GM12864 (cell line): ENCODE measurements at regions not wholly inside any gene's neighbourhood (a gene's known extent, or its start where the extent isn't known, plus 50 kb on each side); places are given as distances from the start of the nearest gene placed in this dataset.

ENCODE experiments used
- DNase-seq: peaks from one replicate; pipeline ENCODE4 v3.0.0-alpha.2; 2011; ENCODE audit warnings: low read depth
- H3K4me3 ChIP-seq: 2 replicates; pipeline ENCODE4 v1.5.1; 2011; ENCODE audit warnings: mild to moderate bottlenecking, low read depth, low read length, control low read depth
- CTCF ChIP-seq: IDR thresholded peaks from 2 replicates; pipeline ENCODE4 v1.5.1; 2011; ENCODE audit warnings: low read depth, mild to moderate bottlenecking, moderate library complexity, low read length, control low read depth, inconsistent platforms; ENCODE audit errors: missing control alignments

DNA sequence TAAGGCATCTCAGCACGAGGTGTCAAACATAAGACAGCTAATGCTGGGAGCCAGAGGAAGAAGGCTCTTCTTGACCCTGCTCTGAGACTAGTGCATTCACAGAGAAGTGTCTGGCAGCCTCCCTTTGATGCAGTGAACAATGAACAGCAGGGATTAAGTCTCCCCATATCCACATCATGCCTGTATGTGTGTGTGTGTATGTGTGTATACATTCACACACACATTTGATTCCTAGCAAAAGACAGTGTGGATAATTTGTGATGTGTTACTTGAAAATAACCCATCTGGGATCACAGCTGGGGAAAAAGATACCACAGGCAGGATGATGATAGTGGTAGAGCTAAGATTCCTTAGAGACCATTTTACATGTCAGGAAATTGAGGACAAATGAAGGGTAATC, 485.9 kb upstream of the GOT2 start:
- TF ChIP-seq CTCF, result no peak
- DNase-seq, result no peak
- H3K4me3 ChIP-seq, result no peak overlapping the region

DNA sequence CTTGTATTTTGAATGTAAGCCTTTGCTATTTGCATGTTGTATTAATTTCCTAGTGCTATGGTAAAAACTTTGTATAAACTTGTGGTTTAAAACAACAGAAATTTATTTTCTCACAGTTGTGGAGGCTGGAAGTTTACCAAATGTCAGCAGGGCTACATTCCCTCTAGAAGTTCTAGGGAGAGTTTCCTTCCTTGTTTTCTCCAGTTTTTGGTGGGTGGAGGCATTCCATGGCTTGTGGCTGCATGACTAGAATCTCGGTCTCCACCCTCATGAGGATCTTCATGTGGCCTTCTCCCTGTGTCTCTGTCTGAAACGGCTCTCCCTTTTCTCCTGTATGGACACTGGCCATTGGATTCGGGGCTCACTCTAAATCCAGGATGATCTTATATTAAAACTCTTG, 482.2 kb upstream of the GOT2 start:
- H3K4me3 ChIP-seq, result no peak overlapping the region
- TF ChIP-seq CTCF, result no peak
- DNase-seq, result no peak

DNA sequence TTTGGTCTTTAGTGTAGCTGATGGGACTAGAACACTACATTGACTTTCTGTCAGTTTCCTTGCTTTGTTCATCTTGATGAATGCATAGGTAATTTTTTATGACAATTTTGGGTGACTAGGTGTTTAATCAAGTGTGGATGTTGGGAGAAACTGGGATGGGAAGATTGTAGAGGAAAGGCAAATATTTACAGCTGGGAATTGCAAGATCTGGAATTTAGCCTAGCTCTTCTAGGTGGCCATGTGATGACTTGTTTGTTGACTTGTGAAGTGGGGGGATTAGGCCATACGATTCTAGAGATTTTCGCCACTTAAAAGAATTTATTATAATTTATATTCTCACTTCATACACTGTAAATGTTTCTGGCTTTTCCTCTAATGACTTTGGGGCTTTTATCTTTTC, 480.3 kb upstream of the GOT2 start:
- DNase-seq, result no peak
- no peak overlapping the region for H3K4me3 ChIP-seq
- no peak for TF ChIP-seq CTCF

- TF ChIP-seq CTCF, result no peak
- no peak overlapping the region for H3K4me3 ChIP-seq
- DNase-seq, result no peak
These were observed 479.8 kb upstream of the GOT2 start for GRCh38 chr16:59213952-59214351.

DNA sequence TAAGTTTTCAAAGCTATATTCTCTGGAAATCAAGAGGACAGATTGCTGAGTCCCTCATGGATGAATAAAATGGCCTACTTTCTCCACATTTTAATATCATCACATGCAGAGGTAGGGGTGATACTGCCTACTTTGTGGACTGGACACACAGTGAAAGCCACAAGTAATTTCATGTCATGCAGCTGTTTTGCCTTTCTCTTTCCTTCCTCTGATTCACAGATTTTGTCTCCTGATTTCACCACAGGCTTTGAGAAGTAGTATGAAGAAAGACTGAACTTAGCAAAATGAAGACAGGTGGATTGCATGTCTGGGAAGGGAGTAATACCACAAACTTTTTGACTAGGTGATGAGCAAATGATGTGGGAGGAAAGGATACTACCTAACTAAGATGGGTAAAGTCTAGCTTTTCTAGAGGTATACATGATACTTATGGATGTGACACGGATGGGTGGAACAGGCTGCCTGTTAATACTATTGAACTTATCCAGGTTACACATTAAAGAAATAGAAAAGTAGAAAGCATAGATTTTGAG, 478.4 kb upstream of the GOT2 start:
- no peak for TF ChIP-seq CTCF
- no peak for DNase-seq
- no peak overlapping the region for H3K4me3 ChIP-seq

DNA sequence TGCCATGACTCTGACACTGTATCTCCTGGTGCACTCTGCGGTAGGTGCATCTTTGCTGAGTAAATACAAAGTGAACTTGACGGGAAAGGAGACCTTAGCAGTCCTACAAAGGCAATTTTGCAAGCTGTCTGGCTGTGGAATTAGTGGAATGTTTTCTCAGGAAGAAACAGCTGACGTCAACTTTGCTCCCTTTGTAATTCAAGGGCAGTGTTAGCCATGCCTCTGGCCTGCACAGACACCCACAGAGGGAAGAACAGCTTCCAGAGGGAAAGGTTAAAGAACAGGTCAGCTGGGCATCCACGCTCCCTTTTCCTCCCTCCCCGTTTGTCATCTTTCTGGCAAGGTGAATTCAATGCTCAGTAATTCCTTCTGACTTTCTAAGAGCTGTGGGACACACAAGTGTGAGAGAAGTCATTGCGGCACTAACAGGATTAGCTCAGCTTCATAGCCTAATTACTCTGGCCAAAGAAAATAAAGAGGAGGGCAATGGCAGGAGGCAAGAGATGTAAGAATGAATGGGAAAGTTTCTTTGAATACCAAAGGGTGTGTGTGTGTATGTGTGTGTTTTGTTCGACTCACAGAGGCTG, 476.9 kb upstream of the GOT2 start:
- no peak for DNase-seq
- TF ChIP-seq CTCF, result no peak
- no peak overlapping the region for H3K4me3 ChIP-seq

GRCh38 chr16:59205403-59205802, 471.3 kb upstream of the GOT2 start:
- no peak for DNase-seq
- no peak overlapping the region for H3K4me3 ChIP-seq
- no peak for TF ChIP-seq CTCF
